Mesendoderm (in vitro differentiated cells): ENCODE measurements at regions not wholly inside any gene's neighbourhood (a gene's known extent, or its start where the extent isn't known, plus 50 kb on each side); places are given as distances from the start of the nearest gene placed in this dataset.

Experiments
- DNase-seq: peaks from one replicate; pipeline ENCODE4 v3.0.0; 2013
- H2AK5ac ChIP-seq: 2 replicates; pipeline ENCODE4 v1.6.1; 2013; ENCODE audit warnings: low read length, inconsistent platforms
- H2BK120ac ChIP-seq: 2 replicates; pipeline ENCODE4 v1.6.1; 2013; ENCODE audit warnings: low read depth, mild to moderate bottlenecking, low read length, moderate library complexity, mixed read lengths
- H2BK15ac ChIP-seq: replicated peaks from 2 replicates; pipeline ENCODE4 v1.6.1; 2013; ENCODE audit warnings: low read depth, mild to moderate bottlenecking, moderate library complexity
- H2BK5ac ChIP-seq: 2 replicates; pipeline ENCODE4 v1.6.1; 2013; ENCODE audit warnings: low read length, inconsistent platforms
- H3K18ac ChIP-seq: 2 replicates; pipeline ENCODE4 v1.6.1; 2013; ENCODE audit warnings: mild to moderate bottlenecking, low read length, mixed read lengths
- H3K23ac ChIP-seq: one replicate; pipeline ENCODE4 v1.6.1; 2013; ENCODE audit warnings: low read length
- H3K27ac ChIP-seq: 2 replicates; pipeline ENCODE4 v1.5.1; 2013; ENCODE audit warnings: low read depth, mild to moderate bottlenecking, inconsistent platforms, low read length, moderate library complexity
- H3K27me3 ChIP-seq: 2 replicates; pipeline ENCODE4 v1.6.1; 2013; ENCODE audit warnings: low read length, control low read depth, mild to moderate bottlenecking, inconsistent platforms; ENCODE audit not compliant: insufficient read depth, poor library complexity
- H3K36me3 ChIP-seq: 2 replicates; pipeline ENCODE4 v1.6.1; 2013; ENCODE audit warnings: low read length, inconsistent platforms; ENCODE audit not compliant: control insufficient read depth, insufficient read depth
- H3K4ac ChIP-seq: one replicate; pipeline ENCODE4 v1.6.1; 2013; ENCODE audit warnings: low read depth, mild to moderate bottlenecking, low read length, moderate library complexity
- H3K4me1 ChIP-seq: 2 replicates; pipeline ENCODE4 v1.6.1; 2013; ENCODE audit warnings: low read depth, low read length, inconsistent platforms; ENCODE audit not compliant: control insufficient read depth
- H3K4me2 ChIP-seq: 2 replicates; pipeline ENCODE4 v1.6.1; 2013; ENCODE audit warnings: low read length
- H3K4me3 ChIP-seq: 2 replicates; pipeline ENCODE4 v1.5.1; 2013; ENCODE audit warnings: mild to moderate bottlenecking, low read length
- H3K56ac ChIP-seq: one replicate; pipeline ENCODE4 v1.6.1; 2013; ENCODE audit warnings: low read length
- H3K79me1 ChIP-seq: 2 replicates; pipeline ENCODE4 v1.6.1; 2013; ENCODE audit warnings: low read length, inconsistent platforms
- H3K79me2 ChIP-seq: 2 replicates; pipeline ENCODE4 v1.6.1; 2013; ENCODE audit warnings: mild to moderate bottlenecking, low read length; ENCODE audit not compliant: control insufficient read depth, insufficient read depth
- H3K9ac ChIP-seq: 2 replicates; pipeline ENCODE4 v1.6.1; 2013; ENCODE audit warnings: low read length, inconsistent platforms
- H4K5ac ChIP-seq: one replicate; pipeline ENCODE4 v1.6.1; 2013; ENCODE audit warnings: low read length
- H4K8ac ChIP-seq: one replicate; pipeline ENCODE4 v1.6.1; 2013; ENCODE audit warnings: low read depth, mild to moderate bottlenecking, control low read depth, low read length, moderate library complexity
- WGBS: extraction: QIAGEN DNeasy Blood & Tissue Kit; methylation state at CpG from one replicate; pipeline ENCODE4 v1.1.7; 2013; ENCODE audit warnings: low lambda C conversion rate, missing lambda C conversion rate; ENCODE audit not compliant: insufficient coverage; ENCODE audit errors: extremely low coverage; 5-methylcytosine and 5-hydroxymethylcytosine counted together

- no peak overlapping the region for H3K56ac ChIP-seq
- no peak overlapping the region for H4K5ac ChIP-seq
- no peak overlapping the region for H2BK120ac ChIP-seq
- H3K4me1 ChIP-seq: no peaks in the 10 kb centered on the region
- H3K79me1 ChIP-seq: no peaks in the 10 kb centered on the region
- peak; percentile 32 for DNase-seq
- H4K8ac ChIP-seq: no peak overlapping the region
- H3K23ac ChIP-seq: no peak overlapping the region
- H2BK5ac ChIP-seq: no peak overlapping the region
- H3K36me3 ChIP-seq: no peaks in the 10 kb centered on the region
- no peaks in the 10 kb centered on the region for H3K79me2 ChIP-seq
- no peak overlapping the region for H3K9ac ChIP-seq
- H2BK15ac ChIP-seq: no peak overlapping the region
- no peaks in the 10 kb centered on the region for H3K27me3 ChIP-seq
- no CpG with 5 or more reads among the region's 3 CpGs for WGBS
- H3K4me3 ChIP-seq: no peak overlapping the region
- H2AK5ac ChIP-seq: no peak overlapping the region
- no peak overlapping the region for H3K18ac ChIP-seq
- no peak overlapping the region for H3K27ac ChIP-seq
- H3K4ac ChIP-seq: no peak overlapping the region
- no peak overlapping the region for H3K4me2 ChIP-seq
Measured at GRCh38 chr1:91148641-91149069, 126.8 kb upstream of the ZNF644 start.

GRCh38 chr1:91141858-91142257 is 120.0 kb upstream of the ZNF644 start:
- H3K23ac ChIP-seq: no peak overlapping the region
- peak; percentile 33 for DNase-seq
- WGBS: no CpG with 5 or more reads among the region's 3 CpGs
- H3K9ac ChIP-seq: no peak overlapping the region
- H2BK120ac ChIP-seq: no peak overlapping the region
- no peak overlapping the region for H3K27ac ChIP-seq
- H3K4me2 ChIP-seq: no peak overlapping the region
- no peaks in the 10 kb centered on the region for H3K36me3 ChIP-seq
- H2AK5ac ChIP-seq: no peak overlapping the region
- H3K79me1 ChIP-seq: no peaks in the 10 kb centered on the region
- H4K8ac ChIP-seq: no peak overlapping the region
- no peak overlapping the region for H3K18ac ChIP-seq
- H3K4me3 ChIP-seq: no peak overlapping the region
- no peak overlapping the region for H2BK15ac ChIP-seq
- no peaks in the 10 kb centered on the region for H3K27me3 ChIP-seq
- H3K4ac ChIP-seq: no peak overlapping the region
- no peak overlapping the region for H3K56ac ChIP-seq
- H3K4me1 ChIP-seq: peaks cover 2% of the 10 kb centered on the region
- H4K5ac ChIP-seq: no peak overlapping the region
- no peaks in the 10 kb centered on the region for H3K79me2 ChIP-seq
- no peak overlapping the region for H2BK5ac ChIP-seq

GRCh38 chr1:91138959-91139358 is 117.1 kb upstream of the ZNF644 start:
- no CpG with 5 or more reads among the region's 3 CpGs for WGBS
- no peak overlapping the region for H3K27ac ChIP-seq

GRCh38 chr1:91137173-91137852 is 115.5 kb upstream of the ZNF644 start:
- no peak overlapping the region for H3K4me2 ChIP-seq
- H4K5ac ChIP-seq: no peak overlapping the region
- H3K27ac ChIP-seq: no peak overlapping the region
- peaks cover 2% of the 10 kb centered on the region for H3K4me1 ChIP-seq
- no CpG with 5 or more reads among the region's 1 CpG for WGBS
- DNase-seq: no peak
- H4K8ac ChIP-seq: no peak overlapping the region
- H2BK15ac ChIP-seq: no peak overlapping the region
- no peak overlapping the region for H3K56ac ChIP-seq
- no peaks in the 10 kb centered on the region for H3K79me2 ChIP-seq
- H3K4ac ChIP-seq: no peak overlapping the region
- no peak overlapping the region for H2BK5ac ChIP-seq
- no peaks in the 10 kb centered on the region for H3K27me3 ChIP-seq
- no peak overlapping the region for H3K9ac ChIP-seq
- H2BK120ac ChIP-seq: no peak overlapping the region
- no peak overlapping the region for H3K18ac ChIP-seq
- H3K36me3 ChIP-seq: no peaks in the 10 kb centered on the region
- H3K23ac ChIP-seq: no peak overlapping the region
- no peaks in the 10 kb centered on the region for H3K79me1 ChIP-seq
- no peak overlapping the region for H3K4me3 ChIP-seq
- H2AK5ac ChIP-seq: no peak overlapping the region

More at GRCh38 chr1:91138959-91139358, 117.1 kb upstream of the ZNF644 start:
- H3K79me1 ChIP-seq: no peaks in the 10 kb centered on the region
- no peak overlapping the region for H3K9ac ChIP-seq
- H3K27me3 ChIP-seq: no peaks in the 10 kb centered on the region
- no peak overlapping the region for H3K4ac ChIP-seq
- H2BK5ac ChIP-seq: no peak overlapping the region
- no peak overlapping the region for H3K23ac ChIP-seq
- no peak for DNase-seq
- H4K5ac ChIP-seq: no peak overlapping the region
- H3K4me1 ChIP-seq: peaks cover 2% of the 10 kb centered on the region
- H2AK5ac ChIP-seq: no peak overlapping the region
- no peak overlapping the region for H2BK120ac ChIP-seq
- H4K8ac ChIP-seq: no peak overlapping the region
- H3K18ac ChIP-seq: no peak overlapping the region
- H3K4me3 ChIP-seq: no peak overlapping the region
- no peak overlapping the region for H3K56ac ChIP-seq
- no peak overlapping the region for H3K4me2 ChIP-seq
- no peak overlapping the region for H2BK15ac ChIP-seq
- no peaks in the 10 kb centered on the region for H3K79me2 ChIP-seq
- no peaks in the 10 kb centered on the region for H3K36me3 ChIP-seq

- Histone ChIP-seq H3K9ac (no peak overlapping the region), H2AK5ac (no peak overlapping the region), H3K36me3 (no peaks in the 10 kb centered on the region), H3K56ac (no peak overlapping the region), H3K79me2 (no peaks in the 10 kb centered on the region), H3K4me3 (no peak overlapping the region), H2BK15ac (no peak overlapping the region), H3K23ac (no peak overlapping the region), H3K4ac (no peak overlapping the region), H2BK5ac (no peak overlapping the region), H3K4me2 (no peak overlapping the region), H3K18ac (no peak overlapping the region), H3K27ac (no peak overlapping the region), H3K27me3 (no peaks in the 10 kb centered on the region), H3K4me1 (peaks cover 2% of the 10 kb centered on the region), H4K8ac (no peak overlapping the region), H4K5ac (no peak overlapping the region), H3K79me1 (no peaks in the 10 kb centered on the region), H2BK120ac (no peak overlapping the region)
- no CpG with 5 or more reads among the region's 11 CpGs for WGBS
- no peak for DNase-seq
Measured at GRCh38 chr1:91135799-91136198, 114.0 kb upstream of the ZNF644 start.

- no peaks in the 10 kb centered on the region for H3K4me1 ChIP-seq
- H2BK15ac ChIP-seq: no peak overlapping the region
- no peak overlapping the region for H4K8ac ChIP-seq
- H3K56ac ChIP-seq: no peak overlapping the region
- H3K36me3 ChIP-seq: no peaks in the 10 kb centered on the region
- WGBS: no CpG with 5 or more reads among the region's 6 CpGs
- DNase-seq: no peak
- H2AK5ac ChIP-seq: no peak overlapping the region
- no peak overlapping the region for H3K27ac ChIP-seq
- H3K79me2 ChIP-seq: no peaks in the 10 kb centered on the region
- H3K27me3 ChIP-seq: no peaks in the 10 kb centered on the region
- H3K9ac ChIP-seq: no peak overlapping the region
- no peak overlapping the region for H3K4me2 ChIP-seq
- no peak overlapping the region for H3K23ac ChIP-seq
- no peak overlapping the region for H2BK5ac ChIP-seq
- no peak overlapping the region for H3K4ac ChIP-seq
- no peak overlapping the region for H2BK120ac ChIP-seq
- H4K5ac ChIP-seq: no peak overlapping the region
- H3K18ac ChIP-seq: no peak overlapping the region
- no peaks in the 10 kb centered on the region for H3K79me1 ChIP-seq
- H3K4me3 ChIP-seq: no peak overlapping the region
Measured at GRCh38 chr1:91133248-91133647, 111.4 kb upstream of the ZNF644 start.
